HG03060 (cell line): ENCODE measurements at regions not wholly inside any gene's neighbourhood (a gene's known extent, or its start where the extent isn't known, plus 50 kb on each side); places are given as distances from the start of the nearest gene placed in this dataset.
"Not testable (repeated sequence)": the region's sequence is repeated elsewhere in the genome, so short reads cannot be mapped to it uniquely, and the experiment has no call there.

ENCODE experiments used
- ATAC-seq: cut with Tn5 transposase; IDR thresholded peaks from one replicate; pipeline ENCODE4 v1.9.1; 2021; ENCODE audit warnings: low read depth, moderate number of reproducible peaks; ENCODE audit not compliant: unreplicated experiment

GRCh38 chr14:54010981-54011380 lies 54.4 kb upstream of the BMP4 start:
- no peak for ATAC-seq

- no peak for ATAC-seq
These were observed 66.4 kb upstream of the BMP4 start for GRCh38 chr14:54023027-54023426.

GRCh38 chr14:54025661-54026060 lies 69.0 kb upstream of the BMP4 start:
- ATAC-seq = no peak

- no peak for ATAC-seq
These were observed 70.0 kb upstream of the BMP4 start for GRCh38 chr14:54026671-54027070.

- ATAC-seq = not testable (repeated sequence)
These were observed 74.4 kb upstream of the BMP4 start for GRCh38 chr14:54030996-54031395.

- not testable (repeated sequence) for ATAC-seq
These were observed 76.7 kb upstream of the BMP4 start for GRCh38 chr14:54033285-54033684.

GRCh38 chr14:54038724-54039123 lies 82.1 kb upstream of the BMP4 start:
- no peak for ATAC-seq

GRCh38 chr14:54039311-54039710 lies 82.7 kb upstream of the BMP4 start:
- no peak for ATAC-seq

- ATAC-seq = no peak
These were observed 84.2 kb upstream of the BMP4 start for GRCh38 chr14:54040846-54041245.

GRCh38 chr14:54046250-54046649 lies 89.6 kb upstream of the BMP4 start:
- no peak for ATAC-seq

- no peak for ATAC-seq
These were observed 91.2 kb upstream of the BMP4 start for GRCh38 chr14:54047645-54048308.

- no peak for ATAC-seq
These were observed 91.7 kb upstream of the BMP4 start for GRCh38 chr14:54048311-54048710.

- ATAC-seq = no peak
These were observed 92.1 kb upstream of the BMP4 start for GRCh38 chr14:54048736-54049135.

- ATAC-seq = no peak
These were observed 94.1 kb upstream of the BMP4 start for GRCh38 chr14:54050759-54051158.

- no peak for ATAC-seq
These were observed 96.2 kb upstream of the BMP4 start for GRCh38 chr14:54052696-54053385.

- ATAC-seq = no peak
These were observed 96.7 kb upstream of the BMP4 start for GRCh38 chr14:54053386-54053745.

- no peak for ATAC-seq
These were observed 101.9 kb upstream of the BMP4 start for GRCh38 chr14:54058505-54058904.

GRCh38 chr14:54083549-54084239 lies 127.1 kb upstream of the BMP4 start:
- no peak for ATAC-seq

GRCh38 chr14:54085232-54085761 lies 128.7 kb upstream of the BMP4 start:
- no peak for ATAC-seq

GRCh38 chr14:54085841-54086240 lies 129.2 kb upstream of the BMP4 start:
- no peak for ATAC-seq

GRCh38 chr14:54086767-54087166 lies 130.1 kb upstream of the BMP4 start:
- no peak for ATAC-seq

- ATAC-seq = no peak
These were observed 130.8 kb upstream of the BMP4 start for GRCh38 chr14:54087376-54087775.
